IMR-90 (cell line): ENCODE measurements at regions not wholly inside any gene's neighbourhood (a gene's known extent, or its start where the extent isn't known, plus 50 kb on each side); places are given as distances from the start of the nearest gene placed in this dataset.

ENCODE experiments used
- ATAC-seq: fragments of 200-7000 bp; cut with Tn5 transposase; 2 replicates; pipeline ENCODE4 v1.9.1; 2020; ENCODE audit warnings: low read depth, mild to moderate bottlenecking, moderate library complexity
- BruUV-seq: library from RNA; stranded (reverse); fragments of 400-500 nt; replicated peaks from 2 replicates; lab custom pipeline; 2021; lab: Mats Ljungman, UMichigan
- CTCF ChIA-PET: fragments of 300-600 bp; formaldehyde crosslinking; extraction: SDS; loops from one replicate; lab custom pipeline; 2021; ENCODE audit warnings: antibody characterized with exemption; lab: Yijun Ruan, JAX
- POLR2A ChIA-PET: fragments of 300-600 bp; sonication (Branson Sonifier 250); formaldehyde crosslinking; loops from one replicate; lab custom pipeline; 2022; ENCODE audit warnings: antibody characterized with exemption; ENCODE audit not compliant: unreplicated experiment; lab: Charles Lee
- DNase-seq: peaks from one replicate; pipeline ENCODE4 v3.0.0; 2013
- H2AFZ ChIP-seq: replicated peaks from 2 replicates; pipeline ENCODE3; 2013; ENCODE audit warnings: low read length, mild to moderate bottlenecking; ENCODE audit not compliant: poor library complexity
- H2AK5ac ChIP-seq: 2 replicates; pipeline ENCODE4 v1.6.1; 2013; ENCODE audit warnings: low read depth, low read length, inconsistent platforms
- H2AK9ac ChIP-seq: replicated peaks from 2 replicates; pipeline ENCODE3; 2013; ENCODE audit warnings: mild to moderate bottlenecking, low read depth, low read length, moderate library complexity; ENCODE audit not compliant: poor library complexity
- H2BK120ac ChIP-seq: 2 replicates; pipeline ENCODE4 v1.6.1; 2013; ENCODE audit warnings: low read depth, low read length, inconsistent platforms
- H2BK15ac ChIP-seq: 3 replicates; pipeline ENCODE4 v1.6.1; 2013; ENCODE audit warnings: low read depth, low read length, inconsistent platforms
- H2BK20ac ChIP-seq: 2 replicates; pipeline ENCODE4 v1.6.1; 2013; ENCODE audit warnings: low read depth, mild to moderate bottlenecking, inconsistent platforms, low read length, moderate library complexity
- H2BK5ac ChIP-seq: 2 replicates; pipeline ENCODE4 v1.6.1; 2013; ENCODE audit warnings: mild to moderate bottlenecking, low read depth, low read length, inconsistent platforms; ENCODE audit not compliant: poor library complexity, severe bottlenecking
- H3K14ac ChIP-seq: replicated peaks from 2 replicates; pipeline ENCODE4 v1.6.1; 2013; ENCODE audit warnings: low read depth, low read length, inconsistent platforms
- H3K18ac ChIP-seq: 2 replicates; pipeline ENCODE4 v1.6.1; 2013; ENCODE audit warnings: low read depth, low read length, control low read depth
- H3K23ac ChIP-seq: 2 replicates; pipeline ENCODE4 v1.6.1; 2013; ENCODE audit warnings: low read depth, low read length, inconsistent platforms
- H3K27ac ChIP-seq: 2 replicates; pipeline ENCODE4 v1.5.1; 2013; ENCODE audit warnings: mild to moderate bottlenecking, control low read depth, low read length; ENCODE audit not compliant: insufficient read depth
- H3K27me3 ChIP-seq: 2 replicates; pipeline ENCODE4 v1.6.1; 2013; ENCODE audit warnings: low read length; ENCODE audit not compliant: control insufficient read depth, insufficient read depth
- H3K36me3 ChIP-seq: 2 replicates; pipeline ENCODE4 v1.6.1; 2013; ENCODE audit warnings: low read length, mixed read lengths; ENCODE audit not compliant: control insufficient read depth, insufficient read depth
- H3K4ac ChIP-seq: 2 replicates; pipeline ENCODE4 v1.6.1; 2013; ENCODE audit warnings: low read depth, low read length, inconsistent platforms
- H3K4me1 ChIP-seq: 2 replicates; pipeline ENCODE4 v1.6.1; 2013; ENCODE audit warnings: low read length, mixed read lengths; ENCODE audit not compliant: control insufficient read depth, insufficient read depth
- H3K4me2 ChIP-seq: 2 replicates; pipeline ENCODE4 v1.6.1; 2013; ENCODE audit warnings: low read depth, mild to moderate bottlenecking, control low read depth, low read length, moderate library complexity
- H3K4me3 ChIP-seq: 2 replicates; pipeline ENCODE4 v1.5.1; 2013; ENCODE audit warnings: low read depth, mild to moderate bottlenecking, control low read depth, low read length, moderate library complexity; ENCODE audit not compliant: insufficient read depth
- H3K56ac ChIP-seq: 2 replicates; pipeline ENCODE4 v1.6.1; 2013; ENCODE audit warnings: low read length, inconsistent platforms; ENCODE audit not compliant: insufficient read depth; ENCODE audit errors: extremely low read depth
- H3K79me1 ChIP-seq, 2 experiments: 2 replicates each; pipeline ENCODE4 v1.6.1; 2013; ENCODE audit warnings: low read length in 2 of 2, inconsistent platforms in 1 of 2, low read depth in 1 of 2
- H3K9ac ChIP-seq: 2 replicates; pipeline ENCODE4 v1.6.1; 2013; ENCODE audit warnings: low read depth, low read length, control low read depth
- H3K9me1 ChIP-seq: 2 replicates; pipeline ENCODE4 v1.6.1; 2013; ENCODE audit warnings: low read length, inconsistent platforms; ENCODE audit not compliant: insufficient read depth
- H3K9me3 ChIP-seq: 2 replicates; pipeline ENCODE4 v1.6.1; 2013; ENCODE audit warnings: low read length; ENCODE audit not compliant: control insufficient read depth, insufficient read depth
- H4K20me1 ChIP-seq: 2 replicates; pipeline ENCODE4 v1.6.1; 2013; ENCODE audit warnings: low read length, inconsistent platforms; ENCODE audit not compliant: insufficient read depth
- H4K5ac ChIP-seq: 2 replicates; pipeline ENCODE4 v1.6.1; 2013; ENCODE audit warnings: mild to moderate bottlenecking, low read depth, low read length, control low read depth
- H4K8ac ChIP-seq, 2 experiments: 2 replicates each; pipeline ENCODE4 v1.6.1; 2013; ENCODE audit warnings: low read depth in 2 of 2, low read length in 2 of 2, control low read depth in 1 of 2, inconsistent platforms in 1 of 2
- H4K91ac ChIP-seq: 2 replicates; pipeline ENCODE4 v1.6.1; 2013; ENCODE audit warnings: low read depth, low read length, inconsistent platforms; ENCODE audit not compliant: insufficient read depth
- CEBPB ChIP-seq: IDR thresholded peaks from 2 replicates; pipeline ENCODE4 v1.6.1; 2012; ENCODE audit warnings: low read depth, low read length, improper control_type of control experiment
- MAZ ChIP-seq: IDR thresholded peaks from 2 replicates; pipeline ENCODE4 v1.6.1; 2012; ENCODE audit warnings: low read depth, mild to moderate bottlenecking, low read length, improper control_type of control experiment, moderate library complexity, borderline replicate concordance
- WGBS, 2 experiments: methylation state at CpG; one replicate each; pipeline versions ENCODE4 v1.1.5 to v1.1.7; 2013; ENCODE audit warnings: missing lambda C conversion rate in 2 of 2; ENCODE audit not compliant: insufficient read length in 1 of 2; ENCODE audit errors: extremely low coverage in 2 of 2; 5-methylcytosine and 5-hydroxymethylcytosine counted together
- dilution Hi-C: fragments of 300-500 bp; cut with HindIII; formaldehyde crosslinking; loops from one replicate; pipeline ENCODE4 v1.14.3; 2018; ENCODE audit warnings: low sequenced_read_pairs; ENCODE audit not compliant: unreplicated experiment
- in situ Hi-C: fragments of 300-500 bp; cut with MboI; formaldehyde crosslinking; loops from 3 replicates; pipeline ENCODE4 v1.14.3; 2019; ENCODE audit warnings: low sequenced_read_pairs, inconsistent platforms, mixed read lengths
- intact Hi-C: fragments of 100-400 bp; cut with micrococcal nuclease; formaldehyde crosslinking; loops from 2 replicates; pipeline ENCODE4 v1.10.0; 2022
- TF ChIP-seq, protein P1 (sequence below): fragments of 150-350 bp; IDR thresholded peaks from 2 replicates; pipeline ENCODE4 v1.6.1; 2016; ENCODE audit warnings: low read depth, mild to moderate bottlenecking, low read length, moderate library complexity, borderline replicate concordance
- TF ChIP-seq, protein P2 (sequence below): fragments of 150-350 bp; IDR thresholded peaks from 2 replicates; pipeline ENCODE4 v1.6.1; 2017; ENCODE audit warnings: mild to moderate bottlenecking, antibody characterized with exemption, low read length, low read depth

DNA sequence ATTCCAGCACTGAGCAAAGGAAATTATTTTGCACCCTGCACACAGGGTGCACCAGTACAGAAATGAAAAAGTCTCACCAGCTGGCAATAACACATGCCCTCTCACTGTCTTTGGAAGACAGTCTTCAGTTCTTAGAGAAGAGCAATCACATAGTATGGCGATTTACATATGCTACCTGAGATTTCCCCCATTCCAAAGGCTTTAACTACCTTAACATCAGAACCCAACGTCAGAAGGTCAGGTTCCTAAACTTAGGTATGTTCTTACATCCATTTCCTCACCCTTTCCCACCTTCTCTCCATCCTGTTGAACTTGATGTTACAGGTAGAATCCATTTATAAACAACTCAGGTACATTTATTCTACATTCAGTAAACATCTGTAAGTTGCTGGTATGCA lies 167.8 kb downstream of the PAWR start:
- intact Hi-C loops, result loop anchor here (5.0 kb wide), 1 partner anchor 91 kb away; no protein-coding TSS in a partner anchor
- no peak overlapping the region for H4K5ac ChIP-seq
- no peak overlapping the region for H3K4me2 ChIP-seq
- H3K4me1 ChIP-seq, result peaks cover 3% of the 10 kb centered on the region; the same call in 1 of the 2 replicates
- BruUV-seq, result no TSS peak
- H3K18ac ChIP-seq, result no peak overlapping the region
- ATAC-seq (no peak), DNase-seq (no peak)
- H3K27me3 ChIP-seq, result no peaks in the 10 kb centered on the region
- no peak overlapping the region for H4K91ac ChIP-seq
- no peak overlapping the region for H2BK15ac ChIP-seq
- H3K4me3 ChIP-seq, result no peak overlapping the region
- no peak overlapping the region for H3K9ac ChIP-seq
- H3K4ac ChIP-seq, result no peak overlapping the region
- dilution Hi-C loops, result no loop called here
- no peaks in the 10 kb centered on the region for H3K36me3 ChIP-seq
- WGBS, 2 experiments, result 50% methylated on average over 1 of the region's 2 CpGs; no CpG with 5 or more reads in 1 of the 2 experiments
- no peak overlapping the region for H2BK120ac ChIP-seq
- no peaks in the 10 kb centered on the region for H3K9me1 ChIP-seq
- H3K56ac ChIP-seq, result no peak overlapping the region
- H3K27ac ChIP-seq, result no peak overlapping the region
- TF ChIP-seq, protein P1, sequence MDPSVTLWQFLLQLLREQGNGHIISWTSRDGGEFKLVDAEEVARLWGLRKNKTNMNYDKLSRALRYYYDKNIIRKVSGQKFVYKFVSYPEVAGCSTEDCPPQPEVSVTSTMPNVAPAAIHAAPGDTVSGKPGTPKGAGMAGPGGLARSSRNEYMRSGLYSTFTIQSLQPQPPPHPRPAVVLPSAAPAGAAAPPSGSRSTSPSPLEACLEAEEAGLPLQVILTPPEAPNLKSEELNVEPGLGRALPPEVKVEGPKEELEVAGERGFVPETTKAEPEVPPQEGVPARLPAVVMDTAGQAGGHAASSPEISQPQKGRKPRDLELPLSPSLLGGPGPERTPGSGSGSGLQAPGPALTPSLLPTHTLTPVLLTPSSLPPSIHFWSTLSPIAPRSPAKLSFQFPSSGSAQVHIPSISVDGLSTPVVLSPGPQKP, result no peak
- no peak for TF ChIP-seq CEBPB
- TF ChIP-seq, protein P2, sequence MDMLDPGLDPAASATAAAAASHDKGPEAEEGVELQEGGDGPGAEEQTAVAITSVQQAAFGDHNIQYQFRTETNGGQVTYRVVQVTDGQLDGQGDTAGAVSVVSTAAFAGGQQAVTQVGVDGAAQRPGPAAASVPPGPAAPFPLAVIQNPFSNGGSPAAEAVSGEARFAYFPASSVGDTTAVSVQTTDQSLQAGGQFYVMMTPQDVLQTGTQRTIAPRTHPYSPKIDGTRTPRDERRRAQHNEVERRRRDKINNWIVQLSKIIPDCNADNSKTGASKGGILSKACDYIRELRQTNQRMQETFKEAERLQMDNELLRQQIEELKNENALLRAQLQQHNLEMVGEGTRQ, result no peak
- no peak for TF ChIP-seq MAZ
- no peak overlapping the region for H2BK20ac ChIP-seq
- no peak overlapping the region for H3K14ac ChIP-seq
- H2AFZ ChIP-seq, result no peak overlapping the region
- H4K20me1 ChIP-seq, result no peaks in the 10 kb centered on the region
- H3K9me3 ChIP-seq, result no peaks in the 10 kb centered on the region
- CTCF ChIA-PET, result no interaction called here
- H3K79me1 ChIP-seq, result no peaks in the 10 kb centered on the region
- POLR2A ChIA-PET, result no interaction called here
- in situ Hi-C loops, result no loop called here
- H2BK5ac ChIP-seq, result no peak overlapping the region
- no peak overlapping the region for H2AK9ac ChIP-seq
- no peak overlapping the region for H3K23ac ChIP-seq
- H4K8ac ChIP-seq, result no peak overlapping the region
- H2AK5ac ChIP-seq, result no peak overlapping the region
